Left lung (tissue), 4 donors: ENCODE measurements at regions not wholly inside any gene's neighbourhood (a gene's known extent, or its start where the extent isn't known, plus 50 kb on each side); places are given as distances from the start of the nearest gene placed in this dataset.
A peak's percentile ranks its signal among the peaks of the same experiment; 100 is the strongest.

Experiments used
- ATAC-seq: fragments of 200-7000 bp; cut with Tn5 transposase; one replicate; pipeline ENCODE4 v1.9.1; 2020; ENCODE audit warnings: moderate library complexity
- DNase-seq, 4 donors: peaks; one replicate each; pipeline ENCODE4 v3.0.0-alpha.2; 2013 to 2020
- H3K27ac ChIP-seq, 2 donors: fragments of 200-600 bp; sonication (generic) in 1 of 2; one replicate each; pipeline versions ENCODE4 v1.5.0 to v1.8.0; 2020 to 2021
- H3K27me3 ChIP-seq, 2 donors: fragments of 200-600 bp; sonication (generic) in 1 of 2; one replicate each; pipeline versions ENCODE4 v1.5.0 to v1.8.0; 2020 to 2021
- H3K36me3 ChIP-seq, 2 donors: fragments of 200-600 bp; sonication (generic) in 1 of 2; one replicate each; pipeline versions ENCODE4 v1.5.0 to v1.8.0; 2020 to 2021
- H3K4me1 ChIP-seq, 2 donors: fragments of 200-600 bp; one replicate each; pipeline ENCODE4 v1.8.0; 2021
- H3K4me3 ChIP-seq, 2 donors: fragments of 200-600 bp; sonication (generic) in 1 of 2; one replicate each; pipeline versions ENCODE4 v1.5.0 to v1.8.0; 2020 to 2021; ENCODE audit warnings: mild to moderate bottlenecking in 1 of 2
- H3K9me3 ChIP-seq, 2 donors: fragments of 200-600 bp; sonication (generic) in 1 of 2; one replicate each; pipeline versions ENCODE4 v1.5.0 to v1.8.0; 2020 to 2021
- intact Hi-C, 2 donors: fragments of 100-400 bp; cut with DNase I; formaldehyde crosslinking; loops; one replicate each; pipeline versions ENCODE4 v1.11.2 to v1.14.2; 2022
- TF ChIP-seq, protein P1 (sequence below), 2 donors: fragments of 200-600 bp; sonication (generic) in 1 of 2; IDR thresholded peaks; one replicate each; pipeline versions ENCODE4 v1.5.0 to v1.8.0; 2021; ENCODE audit warnings: antibody characterized with exemption in 2 of 2
- donor health status: DM: no; HTN: yes; CAD: no.
- donor health status: DM: no; HTN: no; CAD: no.

DNA sequence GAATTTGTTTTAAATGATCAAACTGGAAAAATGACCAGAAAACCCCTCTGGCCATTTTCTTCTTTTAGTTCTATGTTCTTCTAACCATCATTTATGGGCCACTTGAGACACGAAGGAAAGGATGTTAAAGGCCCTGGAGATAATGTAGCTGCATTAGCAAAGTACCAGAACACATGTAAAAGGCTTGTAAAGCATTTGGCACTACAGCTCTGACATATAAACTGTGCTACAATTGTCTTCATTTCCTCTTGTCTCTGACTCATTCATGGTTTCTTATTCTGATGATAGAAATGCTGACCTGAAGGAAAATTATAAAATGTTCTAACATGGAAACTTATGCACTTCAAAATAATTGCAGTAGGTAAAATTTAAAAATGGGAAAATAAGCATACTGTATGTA is 388.7 kb downstream of the FAT4 start:
- no peaks in the 10 kb centered on the region for H3K27me3 ChIP-seq
- H3K9me3 ChIP-seq, result peaks cover 0 to 4% of the 10 kb centered on the region in 2 donors
- no peak overlapping the region for H3K27ac ChIP-seq
- no peak overlapping the region for H3K4me3 ChIP-seq
- no peaks in the 10 kb centered on the region for H3K36me3 ChIP-seq
- TF ChIP-seq, protein P1, sequence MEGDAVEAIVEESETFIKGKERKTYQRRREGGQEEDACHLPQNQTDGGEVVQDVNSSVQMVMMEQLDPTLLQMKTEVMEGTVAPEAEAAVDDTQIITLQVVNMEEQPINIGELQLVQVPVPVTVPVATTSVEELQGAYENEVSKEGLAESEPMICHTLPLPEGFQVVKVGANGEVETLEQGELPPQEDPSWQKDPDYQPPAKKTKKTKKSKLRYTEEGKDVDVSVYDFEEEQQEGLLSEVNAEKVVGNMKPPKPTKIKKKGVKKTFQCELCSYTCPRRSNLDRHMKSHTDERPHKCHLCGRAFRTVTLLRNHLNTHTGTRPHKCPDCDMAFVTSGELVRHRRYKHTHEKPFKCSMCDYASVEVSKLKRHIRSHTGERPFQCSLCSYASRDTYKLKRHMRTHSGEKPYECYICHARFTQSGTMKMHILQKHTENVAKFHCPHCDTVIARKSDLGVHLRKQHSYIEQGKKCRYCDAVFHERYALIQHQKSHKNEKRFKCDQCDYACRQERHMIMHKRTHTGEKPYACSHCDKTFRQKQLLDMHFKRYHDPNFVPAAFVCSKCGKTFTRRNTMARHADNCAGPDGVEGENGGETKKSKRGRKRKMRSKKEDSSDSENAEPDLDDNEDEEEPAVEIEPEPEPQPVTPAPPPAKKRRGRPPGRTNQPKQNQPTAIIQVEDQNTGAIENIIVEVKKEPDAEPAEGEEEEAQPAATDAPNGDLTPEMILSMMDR (IDR thresholded peaks at IDR 0.05), result no peak
- intact Hi-C loops, result no loop called here
- ATAC-seq, result peak; percentile 39
- no peak for DNase-seq
- H3K4me1 ChIP-seq, result no peaks in the 10 kb centered on the region

DNA sequence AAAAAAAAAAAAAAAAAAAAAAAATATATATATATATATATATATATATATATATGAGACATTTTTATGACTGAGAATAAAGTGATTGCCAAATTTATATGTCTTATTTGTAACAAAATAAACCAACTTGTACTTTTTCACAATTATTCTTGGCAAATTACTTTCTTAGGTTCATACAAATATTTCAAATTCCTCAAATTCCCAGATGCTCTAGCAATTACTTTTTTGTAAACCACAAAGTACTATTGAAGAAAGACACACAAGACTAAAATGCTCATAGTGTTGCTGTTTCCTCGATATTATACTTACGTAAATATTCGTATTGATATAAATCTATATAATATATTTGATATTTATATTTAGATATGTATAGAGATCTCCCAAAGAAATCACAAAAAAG is 390.0 kb downstream of the FAT4 start:
- intact Hi-C loops, result no loop called here

DNA sequence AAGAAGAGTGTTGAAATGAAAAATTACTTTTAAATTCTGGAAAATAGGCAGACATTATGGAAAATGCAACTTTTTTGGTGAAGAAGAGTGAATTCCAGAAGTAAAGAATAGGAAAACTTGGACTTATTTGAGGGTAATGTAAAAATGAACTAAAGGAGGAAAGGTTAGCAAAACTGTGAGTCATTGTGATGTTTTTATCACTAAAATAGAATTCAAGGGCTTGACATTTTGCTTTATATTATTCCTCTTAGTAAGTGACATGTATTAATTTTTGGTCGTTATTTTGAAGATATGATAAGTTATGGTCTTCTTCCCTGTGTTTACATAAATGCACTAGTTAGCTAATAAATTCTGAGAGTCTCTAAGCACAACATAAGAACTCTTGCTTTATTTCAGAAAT is 390.9 kb downstream of the FAT4 start:
- Histone ChIP-seq H3K27ac (no peak overlapping the region), H3K9me3 (peaks cover 0 to 3% of the 10 kb centered on the region in 2 donors), H3K4me3 (no peak overlapping the region), H3K27me3 (no peaks in the 10 kb centered on the region), H3K4me1 (no peaks in the 10 kb centered on the region), H3K36me3 (no peaks in the 10 kb centered on the region)
- TF ChIP-seq, protein P1 (IDR thresholded peaks at IDR 0.05), result no peak
- DNase-seq, result no peak
- intact Hi-C loops, result no loop called here
- ATAC-seq, result no peak

More for the DNA sequence above, 390.0 kb downstream of the FAT4 start:
- Histone ChIP-seq H3K36me3 (no peaks in the 10 kb centered on the region), H3K9me3 (peaks cover 0 to 3% of the 10 kb centered on the region in 2 donors), H3K27ac (no peak overlapping the region), H3K4me3 (no peak overlapping the region), H3K4me1 (no peaks in the 10 kb centered on the region), H3K27me3 (no peaks in the 10 kb centered on the region)
- TF ChIP-seq, protein P1 (IDR thresholded peaks at IDR 0.05), result no peak
- DNase-seq, result no peak
- ATAC-seq, result no peak

DNA sequence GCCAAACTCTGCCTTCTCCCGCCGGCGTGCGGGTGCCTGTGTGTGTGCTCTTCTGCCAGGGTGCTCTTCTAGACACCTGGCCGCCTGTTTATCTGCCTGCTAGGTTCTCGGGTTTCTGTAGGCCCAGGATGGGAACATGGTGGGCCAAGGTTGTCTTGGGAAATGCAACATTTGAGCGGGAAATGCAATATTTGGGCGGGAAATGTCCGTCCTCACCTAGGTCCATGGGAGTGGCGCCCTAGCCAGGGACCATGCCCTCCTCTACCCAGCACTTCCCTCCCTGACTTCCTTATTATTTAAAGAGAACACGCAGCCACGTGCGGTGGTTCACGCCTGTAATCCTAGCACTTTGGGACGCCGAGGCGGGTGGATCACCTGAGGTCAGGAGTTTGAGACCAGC is 392.6 kb downstream of the FAT4 start:
- DNase-seq (peak in 1 of 4 donors; percentile 64), ATAC-seq (no peak)
- Histone ChIP-seq H3K36me3 (no peaks in the 10 kb centered on the region), H3K4me3 (no peak overlapping the region), H3K27ac (no peak overlapping the region), H3K4me1 (no peaks in the 10 kb centered on the region), H3K27me3 (no peaks in the 10 kb centered on the region), H3K9me3 (peaks cover 0 to 3% of the 10 kb centered on the region in 2 donors)
- TF ChIP-seq, protein P1 (IDR thresholded peaks at IDR 0.05), result no peak
- intact Hi-C loops, result no loop called here

DNA sequence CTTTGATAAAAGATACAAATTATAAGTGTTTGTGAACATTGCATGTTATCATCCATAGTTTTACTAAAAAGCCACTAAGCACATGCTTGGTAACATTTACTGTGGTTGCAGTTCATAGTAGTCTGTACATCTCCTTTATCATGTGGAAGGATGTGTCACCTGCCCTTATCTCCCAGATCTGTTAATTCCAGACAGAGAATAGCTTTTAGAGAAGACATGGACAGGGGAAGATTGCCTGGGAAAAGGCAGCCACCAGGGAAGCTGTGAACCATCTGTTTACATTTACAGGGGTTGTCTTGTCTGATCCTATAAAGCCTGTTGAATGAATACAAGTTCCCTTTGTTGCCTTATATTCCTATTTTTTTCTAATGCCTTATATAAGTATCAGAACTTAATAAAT is 396.0 kb downstream of the FAT4 start:
- Histone ChIP-seq H3K36me3 (no peaks in the 10 kb centered on the region), H3K27ac (no peak overlapping the region), H3K4me1 (no peaks in the 10 kb centered on the region), H3K27me3 (no peaks in the 10 kb centered on the region), H3K4me3 (no peak overlapping the region), H3K9me3 (peaks cover 0 to 3% of the 10 kb centered on the region in 2 donors)
- intact Hi-C loops, result no loop called here
- TF ChIP-seq, protein P1 (IDR thresholded peaks at IDR 0.05), result no peak
- DNase-seq, result no peak
- ATAC-seq, result no peak
